ENCODE measurements at regions not wholly inside any gene's neighbourhood (a gene's known extent, or its start where the extent isn't known, plus 50 kb on each side); places are given as distances from the start of the nearest gene placed in this dataset.

GRCh38 chr20:51979226-51979625, 176.9 kb upstream of the SALL4 start:
- Histone ChIP-seq H3K4me1 (no peaks in the 10 kb centered on the region), H2AFZ (no peak overlapping the region), H3K27ac (no peak overlapping the region), H3K9me3 (ENCODE audit: control insufficient read depth, low read length) (no peaks in the 10 kb centered on the region), H3K9ac (no peak overlapping the region), H3K79me2 (no peaks in the 10 kb centered on the region), H3K4me2 (ENCODE audit: low read length) (no peak overlapping the region), H3K4me3 (ENCODE audit: low read depth, low read length) (no peak overlapping the region), H3K36me3 (ENCODE audit: control insufficient read depth, insufficient read depth, low read length) (no peaks in the 10 kb centered on the region), H3K27me3 (ENCODE audit: control insufficient read depth, insufficient read depth, low read length) (no peaks in the 10 kb centered on the region)
- no peak for TF ChIP-seq CTCF (IDR thresholded peaks at IDR 0.05)

GRCh38 chr20:51978070-51978501, 175.8 kb upstream of the SALL4 start:
- no peak overlapping the region for H3K4me3 ChIP-seq (ENCODE audit: low read depth, low read length)
- H3K9me3 ChIP-seq (ENCODE audit: control insufficient read depth, low read length): no peaks in the 10 kb centered on the region
- TF ChIP-seq CTCF (IDR thresholded peaks at IDR 0.05): no peak
- no peaks in the 10 kb centered on the region for H3K79me2 ChIP-seq
- H3K4me2 ChIP-seq (ENCODE audit: low read length): no peak overlapping the region
- H3K27ac ChIP-seq: no peak overlapping the region
- H3K36me3 ChIP-seq (ENCODE audit: control insufficient read depth, insufficient read depth, low read length): no peaks in the 10 kb centered on the region
- no peak overlapping the region for H3K9ac ChIP-seq
- H3K4me1 ChIP-seq: no peaks in the 10 kb centered on the region
- no peak overlapping the region for H2AFZ ChIP-seq
- H3K27me3 ChIP-seq (ENCODE audit: control insufficient read depth, insufficient read depth, low read length): no peaks in the 10 kb centered on the region

GRCh38 chr20:51972056-51972455, 169.7 kb upstream of the SALL4 start:
- Histone ChIP-seq H3K4me1 (no peaks in the 10 kb centered on the region), H3K27me3 (ENCODE audit: control insufficient read depth, insufficient read depth, low read length) (no peaks in the 10 kb centered on the region), H3K9ac (no peak overlapping the region), H2AFZ (no peak overlapping the region), H3K79me2 (no peaks in the 10 kb centered on the region), H3K9me3 (ENCODE audit: control insufficient read depth, low read length) (no peaks in the 10 kb centered on the region), H3K4me2 (ENCODE audit: low read length) (no peak overlapping the region), H3K36me3 (ENCODE audit: control insufficient read depth, insufficient read depth, low read length) (no peaks in the 10 kb centered on the region), H3K27ac (no peak overlapping the region), H3K4me3 (ENCODE audit: low read depth, low read length) (no peak overlapping the region)
- no peak for TF ChIP-seq CTCF (IDR thresholded peaks at IDR 0.05)

- Histone ChIP-seq H3K4me1 (no peaks in the 10 kb centered on the region), H3K4me2 (ENCODE audit: low read length) (no peak overlapping the region), H3K27me3 (ENCODE audit: control insufficient read depth, insufficient read depth, low read length) (no peaks in the 10 kb centered on the region), H3K27ac (no peak overlapping the region), H3K4me3 (ENCODE audit: low read depth, low read length) (no peak overlapping the region), H2AFZ (no peak overlapping the region), H3K36me3 (ENCODE audit: control insufficient read depth, insufficient read depth, low read length) (no peaks in the 10 kb centered on the region), H3K79me2 (no peaks in the 10 kb centered on the region), H3K9ac (no peak overlapping the region), H3K9me3 (ENCODE audit: control insufficient read depth, low read length) (no peaks in the 10 kb centered on the region)
- TF ChIP-seq CTCF (IDR thresholded peaks at IDR 0.05): no peak
Observed at GRCh38 chr20:51970858-51971257, 168.5 kb upstream of the SALL4 start.

- H2AFZ ChIP-seq: no peak overlapping the region
- H3K4me1 ChIP-seq: no peaks in the 10 kb centered on the region
- no peaks in the 10 kb centered on the region for H3K36me3 ChIP-seq (ENCODE audit: control insufficient read depth, insufficient read depth, low read length)
- TF ChIP-seq CTCF (IDR thresholded peaks at IDR 0.05): no peak
- H3K27ac ChIP-seq: no peak overlapping the region
- no peak overlapping the region for H3K4me3 ChIP-seq (ENCODE audit: low read depth, low read length)
- H3K79me2 ChIP-seq: no peaks in the 10 kb centered on the region
- no peak overlapping the region for H3K4me2 ChIP-seq (ENCODE audit: low read length)
- H3K9ac ChIP-seq: no peak overlapping the region
- no peaks in the 10 kb centered on the region for H3K27me3 ChIP-seq (ENCODE audit: control insufficient read depth, insufficient read depth, low read length)
- no peaks in the 10 kb centered on the region for H3K9me3 ChIP-seq (ENCODE audit: control insufficient read depth, low read length)
Observed at GRCh38 chr20:51969191-51969590, 166.9 kb upstream of the SALL4 start.
